IPS-15b (cell line): ENCODE measurements at regions not wholly inside any gene's neighbourhood (a gene's known extent, or its start where the extent isn't known, plus 50 kb on each side); places are given as distances from the start of the nearest gene placed in this dataset.

ENCODE experiments used
- H3K27me3 ChIP-seq: one replicate; pipeline ENCODE4 v1.6.1; 2013; ENCODE audit warnings: low read length; ENCODE audit not compliant: control insufficient read depth, insufficient read depth
- H3K36me3 ChIP-seq: one replicate; pipeline ENCODE4 v1.6.1; 2013; ENCODE audit warnings: low read length; ENCODE audit not compliant: control insufficient read depth, insufficient read depth
- H3K4me1 ChIP-seq: one replicate; pipeline ENCODE4 v1.6.1; 2013; ENCODE audit warnings: mild to moderate bottlenecking, low read length; ENCODE audit not compliant: control insufficient read depth, insufficient read depth
- H3K4me3 ChIP-seq: one replicate; pipeline ENCODE4 v1.5.1; 2013; ENCODE audit warnings: low read depth, low read length
- H3K9ac ChIP-seq: one replicate; pipeline ENCODE4 v1.6.1; 2013; ENCODE audit warnings: low read depth, mild to moderate bottlenecking, low read length
- H3K9me3 ChIP-seq: one replicate; pipeline ENCODE4 v1.6.1; 2013; ENCODE audit warnings: mild to moderate bottlenecking, low read length; ENCODE audit not compliant: control insufficient read depth, insufficient read depth

- H3K9me3 ChIP-seq: no peaks in the 10 kb centered on the region
These were observed 125.6 kb downstream of the BARHL2 start for GRCh38 chr1:90591355-90591969.

GRCh38 chr1:90580176-90580575 lies 136.9 kb downstream of the BARHL2 start:
- Histone ChIP-seq H3K4me3 (no peak overlapping the region), H3K4me1 (no peaks in the 10 kb centered on the region), H3K36me3 (no peaks in the 10 kb centered on the region), H3K27me3 (peaks cover 3% of the 10 kb centered on the region), H3K9me3 (no peaks in the 10 kb centered on the region), H3K9ac (no peak overlapping the region)

More at GRCh38 chr1:90591355-90591969, 125.6 kb downstream of the BARHL2 start:
- Histone ChIP-seq H3K27me3 (no peaks in the 10 kb centered on the region), H3K4me1 (no peaks in the 10 kb centered on the region), H3K4me3 (no peak overlapping the region), H3K36me3 (no peaks in the 10 kb centered on the region), H3K9ac (no peak overlapping the region)

- no peaks in the 10 kb centered on the region for H3K36me3 ChIP-seq
- H3K27me3 ChIP-seq: peaks cover 3% of the 10 kb centered on the region
- no peak overlapping the region for H3K9ac ChIP-seq
- H3K4me1 ChIP-seq: no peaks in the 10 kb centered on the region
- H3K4me3 ChIP-seq: no peak overlapping the region
- H3K9me3 ChIP-seq: no peaks in the 10 kb centered on the region
These were observed 137.8 kb downstream of the BARHL2 start for GRCh38 chr1:90579212-90579802.

- no peak overlapping the region for H3K4me3 ChIP-seq
- H3K9ac ChIP-seq: no peak overlapping the region
- H3K4me1 ChIP-seq: no peaks in the 10 kb centered on the region
- peaks cover 3% of the 10 kb centered on the region for H3K27me3 ChIP-seq
- H3K36me3 ChIP-seq: no peaks in the 10 kb centered on the region
- H3K9me3 ChIP-seq: no peaks in the 10 kb centered on the region
These were observed 142.3 kb downstream of the BARHL2 start for GRCh38 chr1:90574692-90575370.

- no peak overlapping the region for H3K4me3 ChIP-seq
- H3K36me3 ChIP-seq: no peaks in the 10 kb centered on the region
- peaks cover 3% of the 10 kb centered on the region for H3K27me3 ChIP-seq
- H3K9me3 ChIP-seq: no peaks in the 10 kb centered on the region
- no peak overlapping the region for H3K9ac ChIP-seq
- H3K4me1 ChIP-seq: no peaks in the 10 kb centered on the region
These were observed 143.4 kb downstream of the BARHL2 start for GRCh38 chr1:90573736-90574135.

- Histone ChIP-seq H3K27me3 (peaks cover 4% of the 10 kb centered on the region), H3K9ac (no peak overlapping the region), H3K4me1 (no peaks in the 10 kb centered on the region), H3K4me3 (no peak overlapping the region), H3K36me3 (no peaks in the 10 kb centered on the region), H3K9me3 (no peaks in the 10 kb centered on the region)
These were observed 144.7 kb downstream of the BARHL2 start for GRCh38 chr1:90572446-90572845.

GRCh38 chr1:90568436-90568835 lies 148.7 kb downstream of the BARHL2 start:
- Histone ChIP-seq H3K9ac (no peak overlapping the region), H3K36me3 (no peaks in the 10 kb centered on the region), H3K4me1 (no peaks in the 10 kb centered on the region), H3K4me3 (no peak overlapping the region), H3K9me3 (no peaks in the 10 kb centered on the region), H3K27me3 (peaks cover 8% of the 10 kb centered on the region)

GRCh38 chr1:90564164-90564563 lies 152.9 kb downstream of the BARHL2 start:
- no peak overlapping the region for H3K9ac ChIP-seq
- no peaks in the 10 kb centered on the region for H3K36me3 ChIP-seq
- H3K4me1 ChIP-seq: peaks cover 20% of the 10 kb centered on the region
- no peaks in the 10 kb centered on the region for H3K9me3 ChIP-seq
- no peak overlapping the region for H3K4me3 ChIP-seq
- peaks cover 42% of the 10 kb centered on the region for H3K27me3 ChIP-seq

- no peak overlapping the region for H3K9ac ChIP-seq
- H3K9me3 ChIP-seq: no peaks in the 10 kb centered on the region
- H3K4me1 ChIP-seq: peaks cover 27% of the 10 kb centered on the region
- H3K27me3 ChIP-seq: peaks cover 42% of the 10 kb centered on the region
- no peaks in the 10 kb centered on the region for H3K36me3 ChIP-seq
- no peak overlapping the region for H3K4me3 ChIP-seq
These were observed 154.2 kb downstream of the BARHL2 start for GRCh38 chr1:90562892-90563291.

GRCh38 chr1:90561911-90562310 lies 155.2 kb downstream of the BARHL2 start:
- Histone ChIP-seq H3K9ac (no peak overlapping the region), H3K4me1 (peaks cover 30% of the 10 kb centered on the region), H3K27me3 (peaks cover 42% of the 10 kb centered on the region), H3K36me3 (no peaks in the 10 kb centered on the region), H3K4me3 (no peak overlapping the region), H3K9me3 (no peaks in the 10 kb centered on the region)

- no peak overlapping the region for H3K4me3 ChIP-seq
- H3K9me3 ChIP-seq: no peaks in the 10 kb centered on the region
- H3K4me1 ChIP-seq: peaks cover 30% of the 10 kb centered on the region
- H3K36me3 ChIP-seq: no peaks in the 10 kb centered on the region
- no peak overlapping the region for H3K9ac ChIP-seq
- H3K27me3 ChIP-seq: peaks cover 42% of the 10 kb centered on the region
These were observed 155.9 kb downstream of the BARHL2 start for GRCh38 chr1:90561103-90561783.
